GM10248 (cell line): ENCODE measurements at regions not wholly inside any gene's neighbourhood (a gene's known extent, or its start where the extent isn't known, plus 50 kb on each side); places are given as distances from the start of the nearest gene placed in this dataset.
"Not testable (repeated sequence)": the region's sequence is repeated elsewhere in the genome, so short reads cannot be mapped to it uniquely, and the experiment has no call there.

Experiments
- CTCF ChIA-PET: fragments of 300-600 bp; sonication (Branson Sonifier 250); formaldehyde crosslinking; extraction: SDS; loops from one replicate; lab custom pipeline; 2021; ENCODE audit warnings: antibody characterized with exemption; lab: Yijun Ruan, JAX
- POLR2A ChIA-PET: fragments of 350-650 bp; sonication (Branson Sonifier 250); formaldehyde crosslinking; extraction: SDS; loops from one replicate; lab custom pipeline; 2020; ENCODE audit warnings: antibody characterized with exemption; lab: Yijun Ruan, JAX
- DNase-seq: peaks from one replicate; pipeline ENCODE4 v3.0.0; 2012; ENCODE audit errors: extremely low spot score
- TF ChIP-seq, protein P1 (sequence below): IDR thresholded peaks from 2 replicates; pipeline ENCODE4 v1.5.1; 2012; ENCODE audit warnings: mild to moderate bottlenecking, low read depth; ENCODE audit errors: extremely low read depth, missing control alignments, control extremely low read depth

DNA sequence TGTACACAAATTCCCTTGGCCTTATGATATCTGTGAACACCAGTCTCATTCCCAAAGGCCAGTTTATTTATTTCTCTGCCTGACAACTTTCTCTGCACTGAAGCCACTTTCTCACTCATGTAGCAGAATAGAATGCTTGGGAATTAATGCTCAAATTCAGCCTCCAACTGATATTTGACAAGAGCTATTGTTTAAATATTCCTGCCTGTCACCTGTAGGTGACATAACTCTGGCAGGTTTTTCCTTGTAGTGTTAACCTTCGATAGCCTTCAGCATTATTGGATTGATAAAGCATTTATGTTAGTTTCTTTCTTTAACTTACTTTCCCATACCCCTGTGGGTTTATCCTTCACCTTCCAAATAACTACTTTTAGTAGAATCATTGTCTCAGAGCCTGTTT lies 1183.2 kb upstream of the ADGRB3 start:
- CTCF ChIA-PET = interaction anchor here (1.1 to 1.9 kb wide), 2 partner anchors 9 to 13 kb away, joined by 3 to 4 read pairs; no protein-coding TSS in a partner anchor
- no peak for DNase-seq
- TF ChIP-seq, protein P1, sequence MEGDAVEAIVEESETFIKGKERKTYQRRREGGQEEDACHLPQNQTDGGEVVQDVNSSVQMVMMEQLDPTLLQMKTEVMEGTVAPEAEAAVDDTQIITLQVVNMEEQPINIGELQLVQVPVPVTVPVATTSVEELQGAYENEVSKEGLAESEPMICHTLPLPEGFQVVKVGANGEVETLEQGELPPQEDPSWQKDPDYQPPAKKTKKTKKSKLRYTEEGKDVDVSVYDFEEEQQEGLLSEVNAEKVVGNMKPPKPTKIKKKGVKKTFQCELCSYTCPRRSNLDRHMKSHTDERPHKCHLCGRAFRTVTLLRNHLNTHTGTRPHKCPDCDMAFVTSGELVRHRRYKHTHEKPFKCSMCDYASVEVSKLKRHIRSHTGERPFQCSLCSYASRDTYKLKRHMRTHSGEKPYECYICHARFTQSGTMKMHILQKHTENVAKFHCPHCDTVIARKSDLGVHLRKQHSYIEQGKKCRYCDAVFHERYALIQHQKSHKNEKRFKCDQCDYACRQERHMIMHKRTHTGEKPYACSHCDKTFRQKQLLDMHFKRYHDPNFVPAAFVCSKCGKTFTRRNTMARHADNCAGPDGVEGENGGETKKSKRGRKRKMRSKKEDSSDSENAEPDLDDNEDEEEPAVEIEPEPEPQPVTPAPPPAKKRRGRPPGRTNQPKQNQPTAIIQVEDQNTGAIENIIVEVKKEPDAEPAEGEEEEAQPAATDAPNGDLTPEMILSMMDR = no peak
- POLR2A ChIA-PET = no interaction called here

DNA sequence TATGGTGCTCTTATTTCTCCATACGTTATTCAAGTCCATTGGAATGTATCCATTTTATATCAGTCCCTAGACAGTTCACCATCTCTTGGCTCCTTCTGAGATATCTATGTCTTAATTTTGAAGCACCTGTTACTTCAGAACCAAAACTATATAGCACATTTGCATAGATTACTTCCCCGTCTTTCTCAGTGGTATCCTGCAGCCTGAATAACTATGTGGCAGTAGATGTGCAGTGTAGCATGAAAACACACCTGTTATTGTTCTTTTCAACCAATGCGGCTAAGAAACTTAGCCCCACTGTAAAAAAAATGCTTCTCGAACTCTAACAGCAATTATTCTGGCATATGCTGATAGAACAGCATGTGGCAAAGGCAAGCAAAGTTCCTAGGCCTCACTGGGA lies 1184.4 kb upstream of the ADGRB3 start:
- DNase-seq = no peak
- TF ChIP-seq, protein P1 = no peak
- ChIA-PET POLR2A (no interaction called here), CTCF (no interaction called here)

DNA sequence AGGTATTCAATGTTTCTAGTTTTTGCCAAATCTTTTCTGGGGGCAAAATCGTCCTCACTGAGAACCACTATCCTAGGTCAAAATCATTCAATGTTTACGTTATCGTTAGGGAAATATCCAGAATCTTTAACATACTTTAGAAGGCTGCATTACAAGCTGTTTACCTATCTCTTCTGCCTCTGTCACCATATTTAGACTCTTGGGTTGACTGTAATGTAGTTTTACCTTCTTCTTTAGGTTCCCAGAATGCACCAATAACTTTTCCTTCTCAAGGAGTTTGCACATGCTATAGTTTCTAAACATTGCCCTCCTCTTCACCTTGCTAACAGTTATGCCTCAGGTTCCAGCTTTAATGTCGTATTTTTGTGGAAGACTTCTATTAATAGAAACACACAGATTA lies 1185.5 kb upstream of the ADGRB3 start:
- ChIA-PET CTCF (interaction anchor here (1.5 kb wide), 1 partner anchor 14 kb away, joined by 4 read pairs; no protein-coding TSS in a partner anchor), POLR2A (no interaction called here)
- DNase-seq = no peak
- TF ChIP-seq, protein P1 = no peak

DNA sequence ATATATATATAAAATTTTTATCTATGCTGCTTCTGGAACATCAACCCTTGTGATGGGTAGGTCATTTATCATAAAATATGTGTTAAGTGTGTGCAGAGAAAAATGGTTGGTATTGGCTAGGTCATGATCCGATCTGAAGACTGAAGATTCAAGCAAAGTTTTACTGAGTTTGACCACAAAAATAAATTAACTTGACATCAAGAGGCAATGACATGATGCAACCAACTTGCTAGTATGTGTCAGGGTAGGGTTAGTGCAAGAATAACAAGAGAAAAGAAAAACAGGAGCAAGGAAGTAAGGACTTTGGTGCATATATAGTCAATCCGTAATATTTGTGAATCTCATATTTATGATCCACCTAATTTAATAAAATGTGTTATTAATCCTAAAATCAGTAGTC lies 1202.0 kb upstream of the ADGRB3 start:
- ChIA-PET CTCF (no interaction called here), POLR2A (no interaction called here)
- TF ChIP-seq, protein P1 = no peak
- DNase-seq = no peak

DNA sequence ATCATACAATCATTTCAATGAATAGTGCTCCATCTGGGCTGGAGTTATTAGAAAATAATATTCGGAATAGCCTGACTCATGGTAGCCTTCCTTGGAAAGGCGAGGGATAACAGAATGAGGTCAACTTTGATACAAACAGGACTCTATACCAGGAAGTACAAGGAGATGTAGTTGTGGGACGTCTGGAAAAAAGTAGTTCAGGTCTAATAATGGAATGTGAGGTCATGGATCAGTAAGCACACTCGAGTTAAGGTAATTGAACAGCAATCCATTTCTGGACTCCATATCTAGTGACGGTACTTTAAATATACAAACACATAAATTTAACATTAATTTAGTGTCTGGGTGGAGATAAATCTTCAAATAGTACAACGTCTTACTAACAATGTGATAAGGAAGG lies 1204.0 kb upstream of the ADGRB3 start:
- TF ChIP-seq, protein P1 = no peak
- ChIA-PET CTCF (no interaction called here), POLR2A (no interaction called here)
- DNase-seq = no peak

DNA sequence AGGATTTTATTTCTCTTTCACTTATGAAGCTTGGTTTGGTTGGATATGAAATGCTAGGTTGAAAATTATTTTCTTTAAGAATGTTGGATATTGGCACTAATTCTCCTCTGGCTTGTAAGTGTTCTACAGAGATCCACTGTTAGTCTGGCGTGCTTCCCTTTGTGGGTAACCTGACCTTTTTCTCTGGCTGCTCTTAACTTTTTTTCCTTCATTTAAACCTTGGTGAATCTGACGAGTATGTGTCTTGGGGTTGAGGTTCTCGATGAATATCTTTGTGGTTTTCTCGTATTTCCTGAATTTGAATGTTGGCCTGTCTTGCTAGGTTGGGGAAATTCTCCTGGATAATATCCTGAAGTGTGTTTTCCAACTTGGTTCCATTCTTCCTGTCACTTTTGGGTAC lies 1208.4 kb upstream of the ADGRB3 start:
- POLR2A ChIA-PET, CTCF ChIA-PET, DNase-seq: not testable (repeated sequence)

DNA sequence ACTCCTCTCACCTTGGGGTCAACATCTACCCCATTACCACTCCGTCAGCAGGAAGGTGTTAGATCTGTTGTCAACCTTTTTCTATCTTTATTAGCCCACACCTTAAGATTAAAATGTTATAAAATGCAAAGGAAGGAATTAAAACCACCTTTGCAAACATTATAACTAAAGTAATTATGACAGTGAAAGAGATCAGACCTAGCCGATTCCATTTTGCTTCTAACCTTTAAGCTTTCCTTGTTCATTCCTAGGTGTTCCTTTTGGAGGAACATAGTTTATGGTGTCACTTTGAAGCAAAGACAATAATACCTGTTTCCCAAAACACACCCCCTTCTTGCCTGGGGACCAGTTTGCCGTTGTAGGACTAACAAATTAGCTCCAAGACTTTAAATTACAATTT lies 1223.0 kb upstream of the ADGRB3 start:
- ChIA-PET POLR2A (no interaction called here), CTCF (no interaction called here)
- DNase-seq = no peak
- TF ChIP-seq, protein P1 = no peak
